SU-DHL-6 (cell line): ENCODE measurements at regions not wholly inside any gene's neighbourhood (a gene's known extent, or its start where the extent isn't known, plus 50 kb on each side); places are given as distances from the start of the nearest gene placed in this dataset.

Experiments used
- H2AFZ ChIP-seq: fragments of 200-600 bp; sonication (generic); 2 replicates; pipeline ENCODE4 v1.6.1; 2014; ENCODE audit warnings: low read depth, mild to moderate bottlenecking, moderate library complexity, mixed read lengths, antibody characterized with exemption, low read length; ENCODE audit not compliant: severe bottlenecking
- H3F3A ChIP-seq: fragments of 200-600 bp; shearing (Covaris generic); 2 replicates; pipeline ENCODE4 v1.6.0; 2016; ENCODE audit warnings: antibody characterized with exemption, mild to moderate bottlenecking; ENCODE audit not compliant: insufficient read depth
- H3K27ac ChIP-seq: fragments of 200-600 bp; sonication (generic); 2 replicates; pipeline ENCODE4 v1.5.1; 2016; ENCODE audit warnings: low read depth, mild to moderate bottlenecking, low read length, moderate library complexity, mixed read lengths
- H3K27me3 ChIP-seq: fragments of 200-600 bp; sonication (generic), shearing (Covaris generic); 2 replicates; pipeline ENCODE4 v1.6.0; 2014; ENCODE audit warnings: mild to moderate bottlenecking, low read length
- H3K36me3 ChIP-seq: fragments of 200-600 bp; sonication (generic); 2 replicates; pipeline ENCODE4 v1.6.1; 2014; ENCODE audit warnings: mild to moderate bottlenecking, low read length, mixed read lengths
- H3K4me2 ChIP-seq: fragments of 300-600, 200-600 bp; shearing (Covaris generic), sonication (generic); 2 replicates; pipeline ENCODE4 v1.6.0; 2014; ENCODE audit warnings: low read length, low read depth, mild to moderate bottlenecking; ENCODE audit not compliant: poor library complexity, severe bottlenecking
- H3K4me3 ChIP-seq: fragments of 200-600 bp; sonication (generic); 2 replicates; pipeline ENCODE4 v1.5.1; 2014; ENCODE audit warnings: antibody characterized with exemption, low read length, mild to moderate bottlenecking, mixed read lengths; ENCODE audit not compliant: insufficient read depth, poor library complexity, severe bottlenecking
- H3K79me2 ChIP-seq: fragments of 200-600 bp; sonication (generic); 2 replicates; pipeline ENCODE4 v1.6.1; 2014; ENCODE audit warnings: mild to moderate bottlenecking, low read length, moderate library complexity; ENCODE audit not compliant: insufficient read depth
- H3K9ac ChIP-seq: fragments of 200-600 bp; sonication (generic); 2 replicates; pipeline ENCODE4 v1.7.0; 2014; ENCODE audit warnings: mild to moderate bottlenecking, low read length
- H3K9me2 ChIP-seq: fragments of 200-600 bp; sonication (generic); replicated peaks from 2 replicates; pipeline ENCODE4 v1.6.1; 2014; ENCODE audit warnings: low read length; ENCODE audit not compliant: insufficient read depth
- H3K9me3 ChIP-seq: fragments of 200-600 bp; sonication (generic); 2 replicates; pipeline ENCODE4 v1.6.1; 2014; ENCODE audit warnings: low read length, mixed read lengths; ENCODE audit not compliant: insufficient read depth
- H4K20me1 ChIP-seq: fragments of 200-600 bp; sonication (generic); 2 replicates; pipeline ENCODE4 v1.6.1; 2014; ENCODE audit warnings: low read depth, mild to moderate bottlenecking, antibody characterized with exemption, low read length, moderate library complexity, mixed read lengths
- CTCF ChIP-seq: fragments of 200-600 bp; sonication (generic); IDR thresholded peaks from one replicate; pipeline ENCODE4 v1.5.1; 2017; ENCODE audit warnings: antibody characterized with exemption, mild to moderate bottlenecking, low read length, moderate library complexity; ENCODE audit not compliant: insufficient read depth, poor library complexity, severe bottlenecking
- EZH2phosphoT487 ChIP-seq: fragments of 200-600 bp; sonication (generic), shearing (Covaris generic); conservative IDR thresholded peaks from 2 replicates; pipeline ENCODE4 v1.6.1; 2018; ENCODE audit warnings: mild to moderate bottlenecking, antibody characterized with exemption, low read length, moderate library complexity, mixed read lengths

- Histone ChIP-seq H3K27me3 (no peaks in the 10 kb centered on the region), H3K79me2 (no peaks in the 10 kb centered on the region), H2AFZ (no peak overlapping the region), H3F3A (no peaks in the 10 kb centered on the region), H4K20me1 (no peaks in the 10 kb centered on the region), H3K9ac (no peak overlapping the region), H3K9me2 (no peaks in the 10 kb centered on the region), H3K4me2 (no peak overlapping the region), H3K27ac (no peak overlapping the region), H3K9me3 (no peaks in the 10 kb centered on the region), H3K36me3 (no peaks in the 10 kb centered on the region), H3K4me3 (no peak overlapping the region)
- TF ChIP-seq CTCF (no peak), EZH2phosphoT487 (no peak)
Observed at GRCh38 chr5:161085056-161085455, 233.0 kb upstream of the ATP10B start.

- Histone ChIP-seq H3K4me2 (no peak overlapping the region), H3K27ac (no peak overlapping the region), H4K20me1 (no peaks in the 10 kb centered on the region), H3K9me2 (no peaks in the 10 kb centered on the region), H3K27me3 (no peaks in the 10 kb centered on the region), H3K4me3 (no peak overlapping the region), H3F3A (no peaks in the 10 kb centered on the region), H3K79me2 (no peaks in the 10 kb centered on the region), H3K36me3 (no peaks in the 10 kb centered on the region), H2AFZ (no peak overlapping the region), H3K9me3 (no peaks in the 10 kb centered on the region), H3K9ac (no peak overlapping the region)
- TF ChIP-seq EZH2phosphoT487 (no peak), CTCF (no peak)
Observed at GRCh38 chr5:161084115-161084514, 232.1 kb upstream of the ATP10B start.

- H2AFZ ChIP-seq, result no peak overlapping the region
- no peaks in the 10 kb centered on the region for H3K36me3 ChIP-seq
- H3K27ac ChIP-seq, result no peak overlapping the region
- no peaks in the 10 kb centered on the region for H4K20me1 ChIP-seq
- no peak overlapping the region for H3K4me3 ChIP-seq
- H3K79me2 ChIP-seq, result no peaks in the 10 kb centered on the region
- H3K4me2 ChIP-seq, result no peak overlapping the region
- H3K9me2 ChIP-seq, result no peaks in the 10 kb centered on the region
- H3F3A ChIP-seq, result no peaks in the 10 kb centered on the region
- H3K27me3 ChIP-seq, result no peaks in the 10 kb centered on the region
- H3K9me3 ChIP-seq, result no peaks in the 10 kb centered on the region
- H3K9ac ChIP-seq, result no peak overlapping the region
- no peak for TF ChIP-seq CTCF
- TF ChIP-seq EZH2phosphoT487, result no peak
Observed at GRCh38 chr5:161078793-161079192, 226.8 kb upstream of the ATP10B start.
